22Rv1 (cell line): ENCODE measurements at regions not wholly inside any gene's neighbourhood (a gene's known extent, or its start where the extent isn't known, plus 50 kb on each side); places are given as distances from the start of the nearest gene placed in this dataset.

Source experiments
- H3K27ac ChIP-seq: fragments of 450-650 bp; 2 replicates; pipeline ENCODE4 v1.5.1; 2017
- CTCF ChIP-seq: fragments of 450-650 bp; IDR thresholded peaks from 2 replicates; pipeline ENCODE4 v1.5.1; 2017; ENCODE audit warnings: mild to moderate bottlenecking
- ZFX ChIP-seq: fragments of 450-650 bp; IDR thresholded peaks from 2 replicates; pipeline ENCODE4 v1.6.1; 2017; ENCODE audit warnings: antibody characterized with exemption, borderline replicate concordance

GRCh38 chr4:72216539-72217277 is 184.9 kb downstream of the NPFFR2 start:
- no peak for TF ChIP-seq CTCF
- no peak for TF ChIP-seq ZFX

GRCh38 chr4:72218953-72219352 is 187.2 kb downstream of the NPFFR2 start:
- TF ChIP-seq ZFX (no peak), CTCF (no peak)
- H3K27ac ChIP-seq, result no peak overlapping the region

More at GRCh38 chr4:72216539-72217277, 184.9 kb downstream of the NPFFR2 start:
- no peak overlapping the region for H3K27ac ChIP-seq
